ENCODE measurements at regions not wholly inside any gene's neighbourhood (a gene's known extent, or its start where the extent isn't known, plus 50 kb on each side); places are given as distances from the start of the nearest gene placed in this dataset.

DNA sequence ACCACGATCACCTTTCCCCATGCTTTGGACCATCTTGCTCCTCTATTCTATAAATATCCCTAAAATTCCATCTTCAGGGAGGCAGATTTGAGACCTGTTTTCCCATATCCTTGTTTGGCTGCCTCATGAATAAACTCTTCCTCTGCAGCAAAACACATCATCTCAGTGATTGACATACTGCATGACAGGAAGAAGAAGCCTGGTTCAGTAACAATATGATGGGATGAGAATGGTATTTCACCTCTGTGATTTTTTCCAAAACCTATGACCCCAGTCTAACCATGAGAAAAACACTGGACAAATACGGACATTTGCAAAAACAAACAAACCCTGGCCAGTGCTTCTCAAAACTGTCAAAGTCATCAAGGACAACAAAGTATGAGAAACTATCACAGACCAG is 53.8 kb upstream of the ZSWIM5 start:
- CTCF ChIA-PET = no interaction called here
- TF ChIP-seq, protein P1, sequence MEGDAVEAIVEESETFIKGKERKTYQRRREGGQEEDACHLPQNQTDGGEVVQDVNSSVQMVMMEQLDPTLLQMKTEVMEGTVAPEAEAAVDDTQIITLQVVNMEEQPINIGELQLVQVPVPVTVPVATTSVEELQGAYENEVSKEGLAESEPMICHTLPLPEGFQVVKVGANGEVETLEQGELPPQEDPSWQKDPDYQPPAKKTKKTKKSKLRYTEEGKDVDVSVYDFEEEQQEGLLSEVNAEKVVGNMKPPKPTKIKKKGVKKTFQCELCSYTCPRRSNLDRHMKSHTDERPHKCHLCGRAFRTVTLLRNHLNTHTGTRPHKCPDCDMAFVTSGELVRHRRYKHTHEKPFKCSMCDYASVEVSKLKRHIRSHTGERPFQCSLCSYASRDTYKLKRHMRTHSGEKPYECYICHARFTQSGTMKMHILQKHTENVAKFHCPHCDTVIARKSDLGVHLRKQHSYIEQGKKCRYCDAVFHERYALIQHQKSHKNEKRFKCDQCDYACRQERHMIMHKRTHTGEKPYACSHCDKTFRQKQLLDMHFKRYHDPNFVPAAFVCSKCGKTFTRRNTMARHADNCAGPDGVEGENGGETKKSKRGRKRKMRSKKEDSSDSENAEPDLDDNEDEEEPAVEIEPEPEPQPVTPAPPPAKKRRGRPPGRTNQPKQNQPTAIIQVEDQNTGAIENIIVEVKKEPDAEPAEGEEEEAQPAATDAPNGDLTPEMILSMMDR (IDR thresholded peaks at IDR 0.05; ENCODE audit: extremely low read depth in 1 of 2, insufficient read depth in 1 of 2, low read depth in 1 of 2, low read length in 2 of 2) = no peak
- TF ChIP-seq JUN (IDR thresholded peaks at IDR 0.05; ENCODE audit: borderline replicate concordance, insufficient read depth, insufficient read length, low read depth) (no peak), POLR2A (IDR thresholded peaks at IDR 0.05; ENCODE audit: low read depth, low read length) (no peak)

DNA sequence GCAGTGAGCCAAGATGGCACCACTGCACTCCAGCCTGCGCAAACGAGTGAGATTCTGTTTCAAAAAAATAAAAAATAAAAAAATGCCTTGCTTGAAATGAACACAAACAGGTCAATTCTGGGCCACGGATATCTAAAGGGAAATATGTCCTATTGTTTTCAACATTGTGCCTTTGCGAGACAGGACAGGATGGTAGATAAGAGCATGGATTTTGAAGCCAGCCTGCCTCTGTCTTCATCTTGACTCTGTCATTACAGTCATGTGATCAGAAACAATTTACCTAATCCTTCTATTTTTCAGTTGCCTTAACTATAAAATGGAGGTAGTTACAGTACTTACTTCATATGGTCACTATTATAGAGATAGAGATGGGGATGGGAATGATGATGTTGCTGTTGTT is 56.7 kb upstream of the ZSWIM5 start:
- H3K36me3 ChIP-seq (ENCODE audit: control insufficient read depth in 2 of 2, extremely low read depth in 1 of 2, insufficient read depth in 2 of 2, low read length in 2 of 2) = no peaks in the 10 kb centered on the region
- CTCF ChIA-PET = no interaction called here
- peaks cover 37% of the 10 kb centered on the region for H3K4me1 ChIP-seq (ENCODE audit: control insufficient read depth, extremely low read depth, insufficient read depth, low read length)
- no peaks in the 10 kb centered on the region for H3K9me3 ChIP-seq (replicated peaks; ENCODE audit: control insufficient read depth, insufficient read depth, low read length)
- peak overlapping the region; percentile 26 for H2AFZ ChIP-seq (ENCODE audit: low read depth, low read length)
- intact Hi-C loops (cut with micrococcal nuclease) (no loop called here), dilution Hi-C loops (cut with MboI; ENCODE audit: extremely low pct_ligation_motif_present, low sequenced_read_pairs) (no loop called here)
- DNase-seq (ENCODE audit: low read depth, low spot score) (peak; percentile 57), FAIRE-seq (no peak)
- H3K27me3 ChIP-seq (ENCODE audit: control insufficient read depth in 2 of 2, insufficient read depth in 2 of 2, low read length in 2 of 2) = no peaks in the 10 kb centered on the region
- H3K79me2 ChIP-seq (ENCODE audit: control insufficient read depth, insufficient read depth, low read length) = no peaks in the 10 kb centered on the region
- BruUV-seq (replicated peaks) = no TSS peak
- H3K4me2 ChIP-seq (ENCODE audit: insufficient read depth, low read length) = no peak overlapping the region
- no peaks in the 10 kb centered on the region for H4K20me1 ChIP-seq (replicated peaks; ENCODE audit: control insufficient read depth, extremely low read depth, insufficient read depth, low read length)
- no peak overlapping the region for H3K27ac ChIP-seq (ENCODE audit: insufficient read depth, low read depth, low read length)
- TF ChIP-seq, protein P2, sequence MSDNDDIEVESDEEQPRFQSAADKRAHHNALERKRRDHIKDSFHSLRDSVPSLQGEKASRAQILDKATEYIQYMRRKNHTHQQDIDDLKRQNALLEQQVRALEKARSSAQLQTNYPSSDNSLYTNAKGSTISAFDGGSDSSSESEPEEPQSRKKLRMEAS (IDR thresholded peaks at IDR 0.05; ENCODE audit: insufficient read depth, insufficient read length) = no peak
- TF ChIP-seq, protein P1 (IDR thresholded peaks at IDR 0.05; ENCODE audit: extremely low read depth in 1 of 2, insufficient read depth in 1 of 2, low read depth in 1 of 2, low read length in 2 of 2) = no peak
- TF ChIP-seq JUN (IDR thresholded peaks at IDR 0.05; ENCODE audit: borderline replicate concordance, insufficient read depth, insufficient read length, low read depth) = no peak
- TF ChIP-seq EZH2 (IDR thresholded peaks at IDR 0.05; ENCODE audit: borderline replicate concordance, low read depth, low read length, severe bottlenecking) = no peak
- no peak for TF ChIP-seq FOS (IDR thresholded peaks at IDR 0.05; ENCODE audit: borderline replicate concordance, insufficient read depth, low read length)
- TF ChIP-seq MYC (IDR thresholded peaks at IDR 0.05; ENCODE audit: low read depth, low read length) = no peak
- no peak for TF ChIP-seq GATA2 (IDR thresholded peaks at IDR 0.05; ENCODE audit: insufficient read depth, insufficient read length, low read depth, low read length)
- no peak for TF ChIP-seq POLR2A (IDR thresholded peaks at IDR 0.05; ENCODE audit: low read depth, low read length)
- no peak for TF ChIP-seq POLR2AphosphoS5 (IDR thresholded peaks at IDR 0.05; ENCODE audit: insufficient read depth, low read depth, low read length)
- POLR2A ChIA-PET = no interaction called here
- no peak overlapping the region for H3K9ac ChIP-seq (replicated peaks; ENCODE audit: extremely low read depth, insufficient read depth, low read length)
- H3K9me1 ChIP-seq (replicated peaks; ENCODE audit: control insufficient read depth, extremely low read depth, insufficient read depth, low read length) = no peaks in the 10 kb centered on the region
- H3K4me3 ChIP-seq (replicated peaks in 1 of 3; ENCODE audit: insufficient read depth in 1 of 3, low read depth in 1 of 3, low read length in 3 of 3) = no peak overlapping the region

More for the DNA sequence above, 53.8 kb upstream of the ZSWIM5 start:
- H3K27ac ChIP-seq (ENCODE audit: insufficient read depth, low read depth, low read length) = no peak overlapping the region
- dilution Hi-C loops (cut with MboI; ENCODE audit: extremely low pct_ligation_motif_present, low sequenced_read_pairs) (no loop called here), intact Hi-C loops (cut with micrococcal nuclease) (no loop called here)
- H2AFZ ChIP-seq (ENCODE audit: low read depth, low read length) = no peak overlapping the region
- peak; percentile 82 for FAIRE-seq
- H3K4me2 ChIP-seq (ENCODE audit: insufficient read depth, low read length) = peak overlapping the region; percentile 22
- H3K4me3 ChIP-seq (replicated peaks in 1 of 3; ENCODE audit: insufficient read depth in 1 of 3, low read depth in 1 of 3, low read length in 3 of 3) = no peak overlapping the region
- POLR2A ChIA-PET = no interaction called here
- BruUV-seq (replicated peaks) = no TSS peak
- H3K9me3 ChIP-seq (replicated peaks; ENCODE audit: control insufficient read depth, insufficient read depth, low read length) = no peaks in the 10 kb centered on the region
- peak; percentile 67 for DNase-seq (ENCODE audit: low read depth, low spot score)
- H3K9ac ChIP-seq (replicated peaks; ENCODE audit: extremely low read depth, insufficient read depth, low read length) = no peak overlapping the region
- peaks cover 17% of the 10 kb centered on the region for H3K4me1 ChIP-seq (ENCODE audit: control insufficient read depth, extremely low read depth, insufficient read depth, low read length)
- no peaks in the 10 kb centered on the region for H3K79me2 ChIP-seq (ENCODE audit: control insufficient read depth, insufficient read depth, low read length)
- no peaks in the 10 kb centered on the region for H3K36me3 ChIP-seq (ENCODE audit: control insufficient read depth in 2 of 2, extremely low read depth in 1 of 2, insufficient read depth in 2 of 2, low read length in 2 of 2)
- no peaks in the 10 kb centered on the region for H3K27me3 ChIP-seq (ENCODE audit: control insufficient read depth in 2 of 2, insufficient read depth in 2 of 2, low read length in 2 of 2)
- H4K20me1 ChIP-seq (replicated peaks; ENCODE audit: control insufficient read depth, extremely low read depth, insufficient read depth, low read length) = no peaks in the 10 kb centered on the region
- H3K9me1 ChIP-seq (replicated peaks; ENCODE audit: control insufficient read depth, extremely low read depth, insufficient read depth, low read length) = no peaks in the 10 kb centered on the region
